NB4 (cell line): ENCODE measurements at regions not wholly inside any gene's neighbourhood (a gene's known extent, or its start where the extent isn't known, plus 50 kb on each side); places are given as distances from the start of the nearest gene placed in this dataset.
A peak's percentile ranks its signal among the peaks of the same experiment; 100 is the strongest.

ENCODE experiments used
- DNase-seq: peaks from one replicate; pipeline ENCODE4 v3.0.0; 2010; ENCODE audit warnings: low read depth
- H3K4me3 ChIP-seq: one replicate; pipeline ENCODE4 v1.5.1; 2011; ENCODE audit warnings: mild to moderate bottlenecking, low read depth, low read length, moderate library complexity
- CTCF ChIP-seq: IDR thresholded peaks from one replicate; pipeline ENCODE4 v1.5.1; 2012; ENCODE audit warnings: low read depth, low read length
- MYC ChIP-seq: IDR thresholded peaks from 2 replicates; pipeline ENCODE4 v1.6.1; 2011; ENCODE audit warnings: low read depth, low read length
- POLR2A ChIP-seq: IDR thresholded peaks from 2 replicates; pipeline ENCODE4 v1.6.1; 2011; ENCODE audit warnings: mild to moderate bottlenecking; ENCODE audit not compliant: insufficient read length; ENCODE audit errors: extremely low read depth
- TF ChIP-seq, protein P1 (sequence below): IDR thresholded peaks from 2 replicates; pipeline ENCODE4 v1.6.1; 2011; ENCODE audit warnings: low read depth, low read length

DNA sequence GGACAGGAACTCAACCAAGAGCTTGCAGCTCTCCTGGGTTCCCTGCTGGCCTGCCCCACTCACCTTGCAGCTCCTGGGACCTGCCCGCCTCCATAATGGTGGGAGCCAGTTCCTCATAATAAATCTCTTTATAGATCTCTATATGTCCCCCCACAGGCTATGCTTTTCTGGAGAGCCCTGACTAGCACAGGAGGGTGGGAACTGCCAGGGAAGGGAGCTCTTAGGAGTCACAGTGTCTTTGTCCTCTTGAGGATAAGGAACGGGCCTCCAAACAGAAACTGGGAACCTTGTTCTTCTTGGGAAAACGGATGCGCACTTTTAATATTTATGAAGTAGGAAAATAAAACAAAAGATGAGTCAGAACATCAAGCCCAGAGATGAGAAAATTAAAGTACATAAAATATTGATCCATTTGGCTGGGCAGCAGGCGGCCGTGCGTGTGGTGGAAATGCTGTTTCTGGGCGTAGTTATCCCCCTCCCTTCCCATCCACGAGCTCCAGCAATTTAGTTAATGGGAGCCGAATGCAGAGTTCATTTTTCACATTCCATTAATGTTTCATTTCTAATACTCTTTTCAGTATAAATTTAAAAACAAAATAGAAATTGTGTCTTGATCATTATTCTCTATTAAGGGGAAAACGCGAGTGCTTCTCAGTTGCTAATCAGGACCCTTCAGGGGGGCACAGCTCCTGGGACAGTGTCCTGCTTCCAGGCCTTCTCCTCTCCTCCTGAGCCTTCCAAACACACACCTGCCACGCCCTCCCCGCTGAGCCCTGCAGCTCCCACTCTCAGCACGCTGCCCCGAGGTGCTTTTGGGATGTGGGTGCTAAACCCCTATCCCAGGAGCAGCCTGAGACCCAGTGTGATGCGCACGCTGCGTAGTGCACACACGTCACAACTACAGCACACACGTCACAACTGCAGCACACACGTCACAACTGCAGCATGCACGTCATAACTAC is 323.3 kb upstream of the AJAP1 start:
- no peak for DNase-seq
- TF ChIP-seq CTCF (no peak), POLR2A (no peak), MYC (no peak)
- TF ChIP-seq, protein P1, sequence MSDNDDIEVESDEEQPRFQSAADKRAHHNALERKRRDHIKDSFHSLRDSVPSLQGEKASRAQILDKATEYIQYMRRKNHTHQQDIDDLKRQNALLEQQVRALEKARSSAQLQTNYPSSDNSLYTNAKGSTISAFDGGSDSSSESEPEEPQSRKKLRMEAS, result no peak
- H3K4me3 ChIP-seq, result no peak overlapping the region

DNA sequence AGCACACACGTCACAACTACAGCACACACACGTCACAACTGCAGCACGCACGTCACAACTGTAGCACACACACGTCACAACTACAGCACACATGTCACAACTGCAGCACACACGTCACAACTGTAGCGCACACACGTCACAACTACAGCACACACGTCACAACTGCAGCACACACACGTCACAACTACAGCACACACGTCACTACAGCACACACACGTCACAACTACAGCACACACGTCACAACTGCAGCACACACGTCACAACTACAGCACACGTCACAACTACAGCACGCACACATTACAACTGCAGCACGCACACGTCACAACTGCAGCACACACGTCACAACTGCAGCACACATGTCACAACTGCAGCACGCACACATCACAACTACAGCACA is 322.6 kb upstream of the AJAP1 start:
- H3K4me3 ChIP-seq, result no peak overlapping the region
- no peak for DNase-seq
- TF ChIP-seq MYC, result no peak
- TF ChIP-seq, protein P1, result no peak
- no peak for TF ChIP-seq CTCF
- TF ChIP-seq POLR2A, result no peak

GRCh38 chr1:4336507-4336906 is 317.9 kb upstream of the AJAP1 start:
- TF ChIP-seq MYC (no peak), POLR2A (no peak), CTCF (no peak)
- TF ChIP-seq, protein P1, result no peak
- no peak overlapping the region for H3K4me3 ChIP-seq
- DNase-seq, result no peak

DNA sequence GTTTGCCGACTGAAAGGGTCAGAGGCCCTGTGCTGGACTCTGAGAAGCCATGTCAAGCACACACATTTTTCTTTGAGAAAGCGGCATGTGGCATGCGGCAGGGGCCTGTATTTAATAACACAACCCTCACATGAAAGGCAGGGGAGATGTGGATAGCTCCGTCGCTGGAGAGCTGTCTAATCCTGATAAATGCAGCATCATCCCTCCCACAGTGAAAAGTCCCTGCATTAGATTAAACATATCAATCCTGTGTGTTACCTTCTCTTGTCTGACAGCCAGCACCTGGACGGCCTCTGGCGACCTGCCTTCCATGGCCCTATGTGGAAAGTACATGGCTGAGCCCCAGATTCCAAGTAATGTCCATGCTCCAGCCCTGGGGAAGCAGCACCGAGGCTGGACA is 313.0 kb upstream of the AJAP1 start:
- no peak for DNase-seq
- TF ChIP-seq POLR2A, result no peak
- TF ChIP-seq, protein P1, result no peak
- TF ChIP-seq CTCF, result no peak
- TF ChIP-seq MYC, result no peak

GRCh38 chr1:4344065-4344732 is 310.2 kb upstream of the AJAP1 start:
- H3K4me3 ChIP-seq, result no peak overlapping the region
- TF ChIP-seq CTCF, result no peak
- peak; percentile 23; the same call in 1 of the 2 replicates for TF ChIP-seq MYC
- no peak for TF ChIP-seq POLR2A
- peak; percentile 82 for DNase-seq

More for the DNA sequence above, 313.0 kb upstream of the AJAP1 start:
- no peak overlapping the region for H3K4me3 ChIP-seq
